Activated T-cell treated with anti-CD3 and anti-CD28 coated beads, Interleukin-2, amount 50 U/mL, for 4 hours (primary cell): ENCODE measurements at regions not wholly inside any gene's neighbourhood (a gene's known extent, or its start where the extent isn't known, plus 50 kb on each side); places are given as distances from the start of the nearest gene placed in this dataset.
"Not testable (repeated sequence)": the region's sequence is repeated elsewhere in the genome, so short reads cannot be mapped to it uniquely, and the experiment has no call there.

Experiments used
- ATAC-seq, 2 donors: fragments of 200-7000 bp; cut with Tn5 transposase; one replicate each; pipeline ENCODE4 v1.10.0; 2021
- DNase-seq: peaks from one replicate; pipeline ENCODE4 v3.0.0-alpha.2; 2020
- H3K27me3 Mint-ChIP-seq: one replicate; pipeline ENCODE4 v1.8.0; 2021; ENCODE audit warnings: low read depth, mixed read lengths
- H3K36me3 Mint-ChIP-seq: one replicate; pipeline ENCODE4 v1.8.0; 2022; ENCODE audit warnings: mixed read lengths; ENCODE audit not compliant: insufficient read depth
- H3K4me1 Mint-ChIP-seq: one replicate; pipeline ENCODE4 v1.8.0; 2021; ENCODE audit warnings: low read depth, mixed read lengths
- H3K4me3 Mint-ChIP-seq: one replicate; pipeline ENCODE4 v1.8.0; 2021; ENCODE audit warnings: mild to moderate bottlenecking, moderate library complexity, mixed read lengths
- H3K9me3 Mint-ChIP-seq: one replicate; pipeline ENCODE4 v1.8.0; 2021; ENCODE audit warnings: mixed read lengths

DNA sequence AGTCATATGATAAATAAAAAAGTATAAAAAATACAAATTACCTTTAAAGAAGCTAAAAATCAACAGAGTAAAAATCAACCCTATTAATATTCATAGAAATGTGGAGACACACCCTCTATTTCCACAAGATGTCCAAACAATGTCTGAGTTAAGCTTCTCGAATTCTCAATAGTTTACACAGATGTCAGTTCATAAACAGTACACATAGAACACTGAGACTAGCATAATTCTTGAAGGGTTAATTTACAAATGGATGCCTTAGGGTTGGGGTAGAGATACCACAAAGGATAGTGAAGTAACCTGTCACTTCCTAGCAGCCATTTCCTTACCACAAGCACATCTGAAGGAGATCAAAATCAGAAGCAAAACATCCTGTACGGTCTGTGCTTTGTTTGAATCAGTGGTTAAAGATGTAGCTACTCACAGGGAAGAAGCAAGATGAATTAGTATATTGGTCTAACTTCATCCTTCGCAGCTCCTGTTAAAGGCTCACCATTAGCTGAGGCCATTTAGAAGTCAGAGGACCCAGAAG, 2393.9 kb downstream of the ARAP2 start:
- H3K4me1 Mint-ChIP-seq: no peaks in the 10 kb centered on the region
- ATAC-seq: no peak
- DNase-seq: no peak

DNA sequence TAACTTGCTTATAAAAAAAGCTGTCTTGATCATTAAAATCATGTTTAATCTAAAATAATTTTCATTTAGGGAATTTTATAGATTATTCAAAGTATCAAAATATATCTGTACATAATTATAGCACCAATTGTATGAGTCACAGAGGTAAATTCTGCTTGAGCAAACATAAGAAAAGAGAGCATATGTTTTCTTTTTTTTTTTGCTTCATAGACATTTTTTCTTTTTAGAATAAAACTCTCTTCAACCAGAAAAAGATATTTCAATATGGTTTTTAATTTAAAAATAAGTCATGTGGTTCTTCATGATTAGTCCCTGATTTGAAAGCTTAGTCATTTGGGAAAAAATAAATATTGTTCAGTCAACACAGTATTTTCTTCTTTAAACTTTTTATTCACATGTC, 2390.6 kb downstream of the ARAP2 start:
- not testable (repeated sequence) for DNase-seq, H3K36me3 Mint-ChIP-seq, H3K27me3 Mint-ChIP-seq, H3K4me3 Mint-ChIP-seq, H3K4me1 Mint-ChIP-seq, ATAC-seq
- H3K9me3 Mint-ChIP-seq: peaks cover 14% of the 10 kb centered on the region

More for the DNA sequence above, 2393.9 kb downstream of the ARAP2 start:
- Mint-ChIP-seq H3K27me3 (no peaks in the 10 kb centered on the region), H3K36me3 (no peaks in the 10 kb centered on the region), H3K9me3 (peaks cover 23% of the 10 kb centered on the region), H3K4me3 (no peak overlapping the region)

DNA sequence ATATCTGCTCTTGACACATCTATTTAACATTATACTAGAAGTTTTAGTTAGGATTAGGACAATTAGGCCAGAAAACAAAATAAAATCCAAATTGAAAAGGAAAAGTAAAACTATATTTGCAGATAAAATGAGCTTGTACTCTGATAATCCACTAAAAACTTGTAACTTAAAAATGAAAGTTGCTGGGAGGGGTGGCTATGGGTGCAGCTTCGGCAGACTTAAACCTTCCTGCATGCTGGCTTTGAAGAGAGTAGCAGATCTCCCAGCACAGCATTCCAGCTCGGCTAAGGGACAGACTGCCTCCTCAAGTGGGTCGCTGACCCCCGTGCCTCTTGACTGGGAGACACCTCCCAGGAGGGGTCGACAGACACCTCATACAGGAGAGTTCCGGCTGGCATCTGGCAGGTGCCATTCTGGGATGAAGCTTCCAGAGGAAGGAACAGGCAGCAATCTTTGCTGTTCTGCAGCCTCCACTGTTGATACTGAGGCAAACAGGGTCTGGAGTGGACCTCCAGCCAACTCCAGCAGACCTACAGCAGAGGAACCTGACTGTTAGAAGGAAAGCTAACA, 2379.9 kb downstream of the ARAP2 start:
- no peaks in the 10 kb centered on the region for H3K36me3 Mint-ChIP-seq
- DNase-seq: no peak
- H3K4me3 Mint-ChIP-seq: no peak overlapping the region
- no peaks in the 10 kb centered on the region for H3K4me1 Mint-ChIP-seq
- peaks cover 14% of the 10 kb centered on the region for H3K9me3 Mint-ChIP-seq
- no peaks in the 10 kb centered on the region for H3K27me3 Mint-ChIP-seq
- no peak for ATAC-seq

DNA sequence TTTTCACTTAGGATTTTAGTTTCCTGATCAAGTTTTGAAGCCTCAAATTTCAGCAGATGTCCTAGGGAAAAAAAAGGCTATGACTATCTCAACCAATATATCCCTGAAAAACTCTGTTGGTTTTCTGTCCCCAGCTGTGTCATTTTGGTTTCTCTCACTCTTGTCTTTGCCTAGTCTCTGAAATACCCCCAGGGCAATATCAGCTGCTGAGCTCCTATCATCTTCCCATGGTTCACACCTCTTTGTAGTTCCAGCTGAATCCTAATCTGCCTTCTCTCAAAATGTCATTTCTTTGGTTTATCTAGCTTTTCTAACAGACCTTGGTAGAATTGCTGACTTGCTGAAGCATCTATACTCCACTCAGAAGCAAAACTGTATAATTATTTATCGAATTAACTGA, 2370.5 kb downstream of the ARAP2 start:
- DNase-seq: no peak
- ATAC-seq: no peak
- Mint-ChIP-seq H3K27me3 (no peaks in the 10 kb centered on the region), H3K9me3 (peaks cover 10% of the 10 kb centered on the region), H3K4me1 (no peaks in the 10 kb centered on the region), H3K4me3 (no peak overlapping the region), H3K36me3 (no peaks in the 10 kb centered on the region)

DNA sequence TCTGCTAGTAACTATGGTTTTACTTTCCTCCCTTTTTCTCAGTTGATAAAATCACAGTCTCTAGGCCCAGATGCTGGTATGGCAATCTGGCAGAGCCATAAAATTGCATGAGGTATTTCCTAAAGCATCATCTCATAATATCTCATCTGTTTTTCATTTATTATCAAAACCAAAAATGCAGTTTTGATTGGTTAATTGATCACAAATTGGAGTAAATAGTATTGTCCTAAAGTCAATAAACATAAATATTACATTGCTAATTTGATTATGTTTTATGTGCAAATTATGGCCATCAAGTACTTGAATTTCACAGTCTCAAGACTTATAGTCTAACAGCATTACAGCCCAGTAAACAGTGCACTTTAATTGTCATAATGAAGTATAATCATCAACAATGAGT, 2365.6 kb downstream of the ARAP2 start:
- Mint-ChIP-seq H3K4me3 (no peak overlapping the region), H3K36me3 (no peaks in the 10 kb centered on the region), H3K9me3 (peaks cover 10% of the 10 kb centered on the region), H3K27me3 (no peaks in the 10 kb centered on the region), H3K4me1 (no peaks in the 10 kb centered on the region)
- DNase-seq (no peak), ATAC-seq (no peak)

DNA sequence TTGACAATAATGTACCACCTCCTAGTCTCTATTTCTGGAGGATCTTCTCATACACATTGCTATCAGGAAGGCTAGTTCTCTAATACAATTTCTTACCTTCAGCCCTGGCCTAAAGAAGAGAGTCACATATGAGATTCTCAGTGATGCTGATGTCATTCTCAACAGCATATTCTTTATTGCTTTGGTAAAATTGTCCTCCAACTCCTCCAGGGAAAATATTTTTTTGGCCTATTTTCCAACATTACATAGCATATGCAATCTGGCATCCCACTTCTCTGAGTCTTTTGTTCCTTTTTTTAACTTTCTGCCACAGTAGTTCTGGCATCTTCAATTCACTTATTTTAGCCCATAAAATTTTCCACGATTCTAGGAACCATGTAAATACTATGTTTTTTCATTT, 2363.1 kb downstream of the ARAP2 start:
- Mint-ChIP-seq H3K4me3 (no peak overlapping the region), H3K27me3 (no peaks in the 10 kb centered on the region), H3K36me3 (no peaks in the 10 kb centered on the region), H3K4me1 (no peaks in the 10 kb centered on the region), H3K9me3 (peaks cover 6% of the 10 kb centered on the region)
- no peak for ATAC-seq
- no peak for DNase-seq

DNA sequence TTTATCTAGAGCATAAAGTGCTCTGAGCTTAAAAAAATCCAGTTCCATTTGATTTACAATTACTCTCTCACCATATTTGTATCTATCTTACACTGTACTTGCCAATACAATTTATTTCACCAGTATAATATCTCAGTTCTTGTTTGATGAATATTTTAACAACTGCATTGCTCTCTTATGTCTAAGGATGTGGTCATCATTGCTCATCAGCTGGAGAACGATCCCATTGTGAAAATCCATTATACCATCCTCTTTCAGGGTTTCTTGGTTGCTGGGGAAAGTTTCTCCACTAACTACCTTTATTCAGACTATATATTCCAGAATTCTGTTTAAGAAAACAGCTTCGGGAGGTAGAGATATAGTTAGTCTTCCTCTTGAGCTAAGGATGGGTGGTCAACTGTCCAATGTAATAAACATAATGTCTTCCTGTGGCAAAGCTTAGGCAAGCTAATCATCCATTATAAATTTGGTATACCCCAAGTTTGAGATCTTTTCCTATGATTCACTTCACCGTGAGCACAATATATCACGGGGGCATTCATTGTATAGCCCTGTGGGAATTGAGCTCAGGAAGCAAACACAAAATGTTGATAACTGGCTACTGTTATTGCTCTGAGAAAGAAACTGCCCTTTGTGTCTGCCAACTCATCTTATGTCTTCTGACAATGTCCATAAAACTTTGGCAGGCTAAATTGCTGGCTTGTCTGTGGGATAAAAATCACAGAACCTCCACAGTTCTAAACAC, 2361.9 kb downstream of the ARAP2 start:
- Mint-ChIP-seq H3K36me3 (no peaks in the 10 kb centered on the region), H3K4me1 (no peaks in the 10 kb centered on the region), H3K27me3 (no peaks in the 10 kb centered on the region), H3K4me3 (no peak overlapping the region), H3K9me3 (peaks cover 6% of the 10 kb centered on the region)
- ATAC-seq (no peak), DNase-seq (no peak)

DNA sequence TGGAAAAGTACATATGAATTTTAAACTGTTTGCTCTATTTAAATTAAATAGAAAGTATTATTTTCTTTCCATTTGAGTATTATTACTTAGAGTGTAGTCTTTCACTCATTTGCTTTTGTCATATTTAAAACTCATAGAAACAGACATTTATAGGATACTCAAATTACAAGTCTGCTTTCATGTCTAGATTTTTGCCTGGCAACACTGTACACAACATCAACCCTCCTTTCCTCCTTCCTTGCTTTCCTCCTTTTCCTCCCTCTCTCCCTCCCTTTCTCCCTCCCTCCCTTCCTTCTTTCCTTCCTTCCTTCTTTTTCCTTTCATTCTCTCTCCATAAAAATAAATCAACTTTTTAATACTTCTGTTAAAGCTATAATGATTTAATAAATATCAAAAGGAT, 2361.2 kb downstream of the ARAP2 start:
- H3K4me3 Mint-ChIP-seq: no peak overlapping the region
- DNase-seq (no peak), ATAC-seq (no peak)
- no peaks in the 10 kb centered on the region for H3K36me3 Mint-ChIP-seq
- H3K27me3 Mint-ChIP-seq: no peaks in the 10 kb centered on the region
- peaks cover 6% of the 10 kb centered on the region for H3K9me3 Mint-ChIP-seq
- H3K4me1 Mint-ChIP-seq: no peaks in the 10 kb centered on the region

DNA sequence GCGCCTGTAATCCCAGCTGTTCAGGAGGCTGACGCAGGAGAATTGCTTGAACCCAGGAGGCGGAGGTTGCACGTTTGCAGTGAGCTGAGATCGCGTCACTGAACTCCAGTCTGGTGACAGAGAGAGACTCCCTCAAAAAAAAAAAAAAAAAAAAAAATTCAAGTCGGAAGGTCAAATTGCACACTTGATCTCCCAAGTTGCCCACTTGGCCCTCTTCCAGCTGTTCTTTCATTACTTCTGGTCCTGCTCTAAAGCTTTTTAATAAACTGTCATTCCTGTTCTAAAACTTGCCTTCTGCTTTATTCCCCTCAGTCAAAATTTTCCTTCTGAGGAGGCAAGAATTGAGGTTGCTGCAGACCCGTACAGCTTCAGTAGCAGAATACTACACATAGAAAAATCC, 2358.0 kb downstream of the ARAP2 start:
- Mint-ChIP-seq H3K4me3 (no peak overlapping the region), H3K9me3 (peaks cover 7% of the 10 kb centered on the region), H3K27me3 (no peaks in the 10 kb centered on the region), H3K36me3 (no peaks in the 10 kb centered on the region), H3K4me1 (no peaks in the 10 kb centered on the region)
- DNase-seq: no peak
- ATAC-seq: no peak

DNA sequence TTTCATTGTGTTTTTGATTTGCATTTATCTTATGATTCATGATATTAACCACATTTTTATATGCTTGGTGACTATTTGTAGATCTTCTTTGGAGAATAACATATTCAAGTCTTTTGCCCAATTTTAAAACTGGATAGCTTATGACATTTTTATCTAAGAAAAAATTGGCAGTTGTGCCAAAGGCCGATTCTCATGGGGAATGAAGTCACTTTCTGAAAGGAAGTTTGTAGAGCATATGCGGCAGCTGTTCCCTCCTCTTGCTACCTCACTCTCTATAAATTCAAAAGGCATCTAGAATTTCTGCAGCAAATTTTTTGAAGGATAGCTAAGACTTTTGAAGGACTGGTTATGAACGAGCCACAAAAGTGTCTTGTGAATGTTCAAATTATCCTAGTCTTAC, 2353.5 kb downstream of the ARAP2 start:
- no peak overlapping the region for H3K4me3 Mint-ChIP-seq
- H3K4me1 Mint-ChIP-seq: no peaks in the 10 kb centered on the region
- peaks cover 10% of the 10 kb centered on the region for H3K9me3 Mint-ChIP-seq
- no peaks in the 10 kb centered on the region for H3K36me3 Mint-ChIP-seq
- ATAC-seq (no peak), DNase-seq (no peak)
- no peaks in the 10 kb centered on the region for H3K27me3 Mint-ChIP-seq

DNA sequence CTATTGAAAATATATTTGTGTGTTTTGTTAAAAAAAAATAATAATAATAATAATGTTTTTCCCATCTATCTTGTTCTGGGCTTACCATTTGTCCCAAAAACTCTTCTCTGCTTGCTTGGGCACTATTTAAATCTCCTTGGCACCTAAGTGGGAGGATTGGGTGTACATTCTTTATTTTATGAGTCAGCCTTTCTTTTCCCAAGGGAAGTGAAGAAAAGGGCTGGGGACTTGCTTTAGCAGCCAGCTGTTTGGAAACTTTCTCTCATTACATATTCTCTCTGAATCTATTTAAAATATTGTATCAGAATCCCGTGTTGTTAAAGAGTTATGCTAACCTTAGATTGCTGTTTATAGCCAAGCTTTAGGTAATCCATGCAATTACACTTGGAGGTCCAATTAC, 2332.4 kb downstream of the ARAP2 start:
- H3K4me3 Mint-ChIP-seq: no peak overlapping the region
- H3K27me3 Mint-ChIP-seq: no peaks in the 10 kb centered on the region
- no peaks in the 10 kb centered on the region for H3K4me1 Mint-ChIP-seq
- DNase-seq (no peak), ATAC-seq (no peak)
- peaks cover 8% of the 10 kb centered on the region for H3K9me3 Mint-ChIP-seq
- H3K36me3 Mint-ChIP-seq: no peaks in the 10 kb centered on the region

DNA sequence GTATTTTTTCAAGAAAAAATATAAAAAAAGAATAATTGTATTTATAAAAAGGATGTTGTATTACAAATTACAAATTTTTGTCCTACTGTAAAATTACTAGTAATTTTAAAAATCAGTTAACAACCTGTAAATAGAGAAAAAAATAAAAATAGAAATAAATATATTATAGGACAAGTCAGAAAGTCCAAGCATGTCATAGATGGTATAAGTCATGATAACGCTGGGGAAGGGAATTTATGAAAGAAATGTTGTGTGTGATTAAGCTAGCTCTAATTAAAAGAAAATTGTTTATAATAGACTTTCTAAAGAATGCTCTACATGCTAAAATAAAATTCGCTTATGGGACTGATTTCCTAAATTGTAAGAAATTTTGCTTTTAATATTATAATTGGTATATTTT, 2329.9 kb downstream of the ARAP2 start:
- no peaks in the 10 kb centered on the region for H3K4me1 Mint-ChIP-seq
- H3K36me3 Mint-ChIP-seq: no peaks in the 10 kb centered on the region
- DNase-seq (no peak), ATAC-seq (no peak)
- no peaks in the 10 kb centered on the region for H3K27me3 Mint-ChIP-seq
- no peak overlapping the region for H3K4me3 Mint-ChIP-seq
- H3K9me3 Mint-ChIP-seq: peaks cover 5% of the 10 kb centered on the region

DNA sequence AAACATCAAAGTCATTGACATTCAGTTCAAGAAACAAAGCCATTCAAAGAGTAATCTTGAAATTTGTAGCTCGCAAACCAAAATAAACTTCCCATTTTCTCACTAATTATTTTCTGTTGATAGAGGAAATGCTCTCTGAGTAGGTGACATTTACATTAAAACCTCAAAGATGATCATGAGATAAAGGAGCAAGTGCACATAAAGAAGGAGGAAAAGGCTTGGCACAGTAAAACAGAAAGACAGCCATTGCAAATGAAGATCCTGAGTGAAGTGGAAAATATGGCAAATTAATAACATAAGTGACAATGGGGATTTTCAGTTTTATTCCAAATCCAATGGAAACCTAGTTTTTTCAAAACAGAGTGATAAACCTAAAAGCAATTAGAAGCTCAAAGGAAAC, 2320.8 kb downstream of the ARAP2 start:
- no peak overlapping the region for H3K4me3 Mint-ChIP-seq
- H3K36me3 Mint-ChIP-seq: no peaks in the 10 kb centered on the region
- ATAC-seq (no peak), DNase-seq (no peak)
- no peaks in the 10 kb centered on the region for H3K4me1 Mint-ChIP-seq
- no peaks in the 10 kb centered on the region for H3K27me3 Mint-ChIP-seq
- peaks cover 23% of the 10 kb centered on the region for H3K9me3 Mint-ChIP-seq

DNA sequence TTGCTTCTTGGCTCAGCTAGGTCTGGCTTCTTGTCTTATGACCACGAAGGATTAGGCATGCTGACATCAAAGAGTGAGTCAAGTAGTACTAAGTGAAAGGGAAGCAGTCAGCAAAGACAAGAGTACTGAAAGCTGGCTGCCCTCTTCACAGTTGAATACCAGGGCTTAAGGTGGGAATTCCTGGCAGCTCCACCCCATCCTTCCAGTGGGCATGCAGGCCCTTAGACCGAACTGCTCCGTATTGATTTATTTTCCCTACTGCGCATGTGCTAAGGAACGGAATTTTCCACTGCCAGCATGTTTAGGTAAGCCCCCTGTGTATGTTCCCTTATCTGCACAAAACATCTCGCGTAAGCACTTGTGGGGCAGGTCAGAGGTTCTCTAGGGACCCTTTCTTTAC, 2320.1 kb downstream of the ARAP2 start:
- Mint-ChIP-seq H3K36me3 (no peaks in the 10 kb centered on the region), H3K4me3 (no peak overlapping the region), H3K4me1 (no peaks in the 10 kb centered on the region), H3K27me3 (no peaks in the 10 kb centered on the region), H3K9me3 (peaks cover 23% of the 10 kb centered on the region)
- DNase-seq (no peak), ATAC-seq (no peak)

DNA sequence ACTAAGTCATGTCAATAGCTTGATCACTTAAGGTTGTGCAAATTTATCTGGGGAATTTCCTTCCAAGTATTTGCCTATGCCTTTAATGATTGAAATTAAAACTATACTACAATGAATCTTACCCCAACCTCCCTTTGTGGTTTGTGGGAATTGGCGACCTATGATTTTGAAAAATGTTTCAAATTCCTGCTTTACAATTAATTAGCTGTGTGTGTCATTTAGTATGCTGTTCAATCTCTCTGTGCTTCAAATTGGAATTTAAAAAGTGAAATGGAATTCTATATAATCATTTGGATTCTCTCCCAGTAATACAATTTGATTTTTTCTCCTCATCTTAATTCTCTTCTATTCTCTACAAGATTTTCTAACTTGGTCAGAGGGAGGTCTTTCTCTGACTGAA, 2319.5 kb downstream of the ARAP2 start:
- Mint-ChIP-seq H3K27me3 (no peaks in the 10 kb centered on the region), H3K4me3 (no peak overlapping the region), H3K36me3 (no peaks in the 10 kb centered on the region), H3K9me3 (peaks cover 20% of the 10 kb centered on the region), H3K4me1 (no peaks in the 10 kb centered on the region)
- DNase-seq (no peak), ATAC-seq (no peak)
